Stimulated activated CD4-positive, alpha-beta T cell treated with anti-CD3 and anti-CD28 coated beads, TNF-alpha, amount 100 ng/mL, for 1 hour (primary cell): ENCODE measurements at regions not wholly inside any gene's neighbourhood (a gene's known extent, or its start where the extent isn't known, plus 50 kb on each side); places are given as distances from the start of the nearest gene placed in this dataset.
"Not testable (repeated sequence)": the region's sequence is repeated elsewhere in the genome, so short reads cannot be mapped to it uniquely, and the experiment has no call there.

Source experiments
- DNase-seq, 3 donors: peaks; one replicate each; pipeline ENCODE4 v3.0.0-alpha.2; 2020; ENCODE audit warnings: low read depth in 3 of 3, low spot score in 1 of 3

- DNase-seq: no peak
Observed at GRCh38 chr5:118606940-118607339, 381.4 kb downstream of the DTWD2 start.

DNA sequence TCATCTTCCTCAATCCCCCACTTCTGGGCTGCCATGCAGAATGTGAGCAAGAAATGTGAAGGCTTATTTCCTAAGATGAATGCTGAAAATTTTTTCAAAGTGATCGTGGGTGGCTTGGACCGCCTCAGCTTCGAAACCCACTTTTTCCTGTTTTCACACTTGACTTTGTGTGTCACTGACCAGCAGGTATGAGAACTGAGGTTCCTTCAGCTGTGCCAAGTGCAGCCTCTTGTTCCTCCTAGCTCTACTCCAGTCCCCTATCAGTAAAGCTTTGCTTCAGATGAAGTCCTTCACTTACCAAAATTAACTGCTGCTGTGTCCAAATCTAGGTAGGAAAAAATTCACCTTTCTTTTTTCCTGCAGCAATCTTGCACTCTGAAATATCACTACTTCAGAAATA lies 382.6 kb downstream of the DTWD2 start:
- no peak for DNase-seq

DNA sequence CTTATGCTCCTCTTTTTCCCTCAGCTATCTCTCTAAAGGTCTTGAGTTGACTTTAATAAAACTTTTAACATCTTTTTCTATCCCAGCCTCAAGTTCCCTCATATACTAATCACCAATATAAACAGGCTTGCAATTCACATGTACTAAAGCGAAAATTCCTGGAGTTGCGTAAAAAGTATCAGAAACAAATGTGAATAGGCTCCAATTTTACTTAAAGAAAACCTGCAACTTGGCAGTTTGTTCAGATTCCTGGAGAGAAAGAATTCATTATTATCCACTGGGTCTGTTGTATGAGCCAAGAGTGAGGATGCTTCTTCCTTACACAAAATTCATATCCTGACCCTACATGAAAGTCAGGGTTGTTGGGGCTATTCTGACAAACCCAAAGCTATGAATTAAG lies 384.2 kb downstream of the DTWD2 start:
- no peak for DNase-seq

- no peak for DNase-seq
Observed at GRCh38 chr5:118603278-118603677, 385.1 kb downstream of the DTWD2 start.

DNA sequence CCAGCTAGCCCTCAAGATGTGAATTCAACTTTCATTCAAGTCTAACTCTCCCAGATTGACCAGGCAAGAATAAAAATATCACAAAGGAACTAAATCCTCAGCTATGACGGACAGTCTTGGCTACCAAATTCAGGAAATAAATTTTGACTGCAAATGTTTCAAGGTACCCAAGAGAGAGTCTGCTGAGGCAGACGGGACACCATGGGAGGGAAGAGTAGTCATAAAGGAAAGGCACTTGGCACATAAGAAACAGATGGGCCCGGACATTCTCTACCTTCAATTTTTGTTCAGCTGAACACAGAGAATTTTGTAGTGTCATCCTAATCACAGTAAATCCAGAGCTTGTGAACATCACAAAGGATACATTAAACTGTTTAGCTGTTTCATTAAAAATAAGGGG lies 390.0 kb downstream of the DTWD2 start:
- DNase-seq: no peak

DNA sequence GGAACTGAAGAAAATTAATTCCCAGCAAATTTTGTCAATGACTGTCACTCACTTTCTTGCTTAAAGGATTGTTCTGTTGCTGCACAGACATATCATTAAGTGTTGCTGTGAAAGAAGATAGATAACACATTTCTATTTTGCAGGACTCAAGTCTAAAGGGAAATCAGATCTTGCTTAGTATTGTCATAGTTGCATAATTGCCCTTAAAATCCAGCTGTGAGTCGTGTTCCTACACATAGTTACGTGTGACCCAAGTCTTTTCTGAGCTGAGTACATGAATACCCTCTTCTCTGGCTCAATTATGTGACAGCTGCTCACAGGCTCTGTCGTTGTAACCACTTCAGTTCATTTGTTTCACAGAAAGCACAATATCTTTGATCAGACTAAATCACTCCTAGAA lies 390.8 kb downstream of the DTWD2 start:
- DNase-seq: no peak

- no peak for DNase-seq
Observed at GRCh38 chr5:118596255-118596654, 392.1 kb downstream of the DTWD2 start.

DNA sequence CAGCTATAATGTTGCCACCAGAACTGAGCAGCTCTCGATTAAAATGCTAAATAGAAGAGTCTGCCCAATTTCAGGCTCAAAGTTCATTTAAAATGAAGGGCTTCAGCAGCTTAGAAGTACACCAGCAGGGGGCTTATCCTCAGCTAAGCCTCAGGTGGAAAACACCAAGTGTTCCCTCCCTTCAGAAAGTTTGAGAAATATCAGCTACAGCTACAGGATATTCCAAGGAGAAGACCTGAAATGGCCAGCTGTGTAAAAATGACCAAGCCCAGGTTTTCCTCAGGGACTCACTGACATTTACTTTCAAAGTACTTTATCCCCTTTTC lies 395.4 kb downstream of the DTWD2 start:
- no peak for DNase-seq

DNA sequence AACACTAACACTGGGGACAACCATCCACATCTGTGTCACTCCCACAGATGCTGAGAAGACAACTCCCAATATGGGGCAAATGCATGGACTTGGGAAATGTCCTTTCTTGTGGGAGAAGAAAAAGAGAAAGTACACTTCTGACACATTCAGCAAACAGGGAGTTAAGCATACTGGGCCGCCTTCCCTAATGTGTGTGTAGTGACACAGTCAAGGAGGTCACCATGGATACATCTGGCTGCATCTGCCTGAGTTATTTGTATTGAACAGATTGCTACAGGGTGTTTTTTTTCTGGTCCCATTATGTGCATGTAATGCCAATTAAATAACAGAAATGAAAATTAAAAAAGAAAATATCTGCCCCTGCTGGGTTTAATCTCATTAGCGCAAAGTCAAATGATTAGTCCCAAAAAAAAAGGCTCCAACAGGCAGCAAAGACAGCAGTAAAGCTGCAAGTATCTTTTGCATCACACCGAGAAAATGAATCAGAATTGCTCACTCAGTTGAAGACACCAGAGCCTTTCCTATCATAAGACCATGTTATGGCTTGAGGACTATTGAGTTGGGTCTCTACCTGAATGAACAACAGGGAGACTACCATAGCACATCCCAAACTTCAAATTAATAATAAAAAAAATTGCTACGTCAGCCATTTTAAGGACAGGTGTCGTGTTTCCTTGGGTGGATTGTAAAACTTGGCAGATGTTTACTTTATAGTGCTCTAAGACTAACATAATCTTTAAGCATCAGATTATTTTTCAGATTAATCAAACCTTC lies 395.9 kb downstream of the DTWD2 start:
- DNase-seq: no peak

- DNase-seq: no peak
Observed at GRCh38 chr5:118590806-118591205, 397.5 kb downstream of the DTWD2 start.

DNA sequence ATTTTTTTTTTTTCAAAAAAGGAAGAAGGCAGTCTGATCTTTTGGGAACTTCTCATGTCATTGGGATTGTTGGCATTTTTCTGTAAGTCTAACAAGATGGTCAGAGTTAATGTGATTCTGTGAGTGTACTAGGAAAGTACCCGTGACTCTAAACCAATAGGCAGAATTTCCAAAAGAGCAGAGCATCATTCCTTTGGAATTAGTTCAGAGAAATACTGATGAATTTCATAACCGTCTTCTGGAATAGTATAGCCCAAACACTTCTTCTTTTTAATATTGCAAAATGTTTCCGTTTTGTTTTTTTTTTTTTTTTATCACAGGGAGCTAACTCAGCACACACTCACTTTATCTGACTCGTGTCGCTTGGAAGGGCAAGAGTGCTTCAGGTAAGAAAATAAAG lies 407.4 kb downstream of the DTWD2 start:
- DNase-seq: no peak

- DNase-seq: no peak
Observed at GRCh38 chr5:118578093-118578492, 410.3 kb downstream of the DTWD2 start.

DNA sequence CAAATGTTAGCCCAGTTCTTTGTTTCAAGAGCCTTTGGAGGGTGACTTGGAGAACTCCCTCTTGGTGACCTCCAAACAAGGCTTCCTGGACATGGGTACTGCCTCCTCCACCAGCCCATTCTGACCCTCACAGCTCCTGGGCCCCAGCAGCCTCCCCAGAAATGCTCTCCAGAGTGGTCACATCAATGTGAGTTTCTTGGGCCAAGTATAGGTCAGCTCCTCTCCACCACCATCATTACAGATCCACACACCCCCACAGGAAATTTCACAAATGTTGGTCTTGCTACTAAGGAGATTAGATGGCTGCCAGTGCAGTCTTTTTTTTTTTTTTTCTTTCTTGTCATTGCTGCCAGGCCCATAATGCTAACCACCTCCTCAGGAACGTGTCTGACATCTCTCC lies 410.7 kb downstream of the DTWD2 start:
- no peak for DNase-seq

GRCh38 chr5:118570276-118570675 lies 418.1 kb downstream of the DTWD2 start:
- not testable (repeated sequence) for DNase-seq

DNA sequence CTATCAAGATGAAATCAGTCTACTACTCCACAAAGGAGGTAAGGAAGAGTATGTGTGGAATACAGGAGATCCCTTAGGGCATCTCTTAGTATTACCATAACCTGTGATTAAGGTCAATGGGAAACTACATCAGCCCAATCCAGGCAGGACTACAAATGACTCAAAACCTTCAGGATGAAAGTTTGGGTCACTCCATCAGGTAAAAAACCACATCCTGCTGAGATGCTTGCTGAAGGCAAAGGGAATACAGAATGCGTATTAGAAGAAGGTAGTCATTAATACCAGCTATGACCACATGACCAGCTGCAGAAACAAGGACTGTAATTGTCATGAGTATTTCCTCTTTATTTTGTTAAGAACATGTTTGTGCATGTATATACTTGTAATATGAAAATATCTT lies 418.8 kb downstream of the DTWD2 start:
- DNase-seq: not testable (repeated sequence)

GRCh38 chr5:118565335-118565971 lies 422.9 kb downstream of the DTWD2 start:
- DNase-seq: no peak

DNA sequence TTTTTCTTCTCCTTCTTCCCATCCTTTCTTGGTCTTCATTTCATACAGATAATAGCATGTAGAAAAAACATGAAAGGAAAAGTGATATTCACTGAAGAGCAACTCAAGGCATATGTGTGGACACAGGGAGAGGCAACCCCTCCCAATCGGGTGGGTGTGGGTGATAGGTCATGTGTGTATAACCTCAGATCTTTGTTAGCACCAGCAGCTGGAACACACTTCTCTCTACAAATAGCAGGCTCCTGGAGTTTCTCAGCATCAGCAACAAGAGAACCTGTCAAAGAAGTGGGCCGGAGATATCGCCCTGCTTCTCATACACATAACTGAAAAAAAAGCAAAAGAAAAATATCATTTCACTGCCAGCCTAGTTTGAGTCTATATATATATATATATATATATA lies 426.4 kb downstream of the DTWD2 start:
- DNase-seq: no peak

GRCh38 chr5:118561235-118561634 lies 427.1 kb downstream of the DTWD2 start:
- DNase-seq: no peak

DNA sequence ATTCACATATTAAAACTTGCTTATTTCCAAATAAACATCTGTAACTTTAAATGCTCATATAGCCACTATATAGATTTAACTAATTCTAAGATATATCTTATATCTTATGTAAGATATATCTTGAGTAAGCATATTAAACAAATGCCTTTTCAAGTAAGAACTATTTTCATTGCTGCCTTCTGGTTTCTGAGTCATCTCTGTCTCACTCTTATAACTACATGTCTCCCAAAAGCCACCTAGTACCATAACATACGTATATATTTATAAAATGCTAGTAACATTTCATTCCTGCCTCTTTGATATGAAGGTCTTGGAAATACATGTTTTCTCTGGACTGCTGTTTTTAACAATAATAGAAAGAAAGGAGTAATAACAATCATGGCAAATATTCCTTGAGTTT lies 429.5 kb downstream of the DTWD2 start:
- no peak for DNase-seq

GRCh38 chr5:118557251-118557661 lies 431.1 kb downstream of the DTWD2 start:
- no peak for DNase-seq

GRCh38 chr5:118556792-118557191 lies 431.6 kb downstream of the DTWD2 start:
- no peak for DNase-seq

- DNase-seq: no peak
Observed at GRCh38 chr5:118555727-118556126, 432.6 kb downstream of the DTWD2 start.

DNA sequence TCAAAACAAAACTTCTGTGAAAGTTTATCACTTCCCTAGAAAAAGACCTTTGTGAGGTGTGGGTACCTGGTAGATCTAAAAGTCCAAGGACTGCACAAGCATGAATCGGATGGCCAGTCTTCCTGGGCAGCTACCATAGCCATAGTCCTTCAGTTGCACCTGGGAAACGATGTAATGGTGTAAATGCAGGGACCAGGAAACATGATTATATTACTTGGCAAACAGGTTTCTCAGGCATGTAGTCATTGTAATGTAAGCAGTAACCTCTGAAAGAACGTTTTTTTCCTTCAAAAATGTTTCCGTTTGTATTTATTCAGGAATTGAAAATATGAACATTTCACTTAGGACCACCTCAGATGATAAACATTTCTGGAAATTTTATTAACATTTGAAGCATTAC lies 433.4 kb downstream of the DTWD2 start:
- no peak for DNase-seq
